ENCODE measurements at regions not wholly inside any gene's neighbourhood (a gene's known extent, or its start where the extent isn't known, plus 50 kb on each side); places are given as distances from the start of the nearest gene placed in this dataset.
"Not testable (repeated sequence)": the region's sequence is repeated elsewhere in the genome, so short reads cannot be mapped to it uniquely, and the experiment has no call there.

DNA sequence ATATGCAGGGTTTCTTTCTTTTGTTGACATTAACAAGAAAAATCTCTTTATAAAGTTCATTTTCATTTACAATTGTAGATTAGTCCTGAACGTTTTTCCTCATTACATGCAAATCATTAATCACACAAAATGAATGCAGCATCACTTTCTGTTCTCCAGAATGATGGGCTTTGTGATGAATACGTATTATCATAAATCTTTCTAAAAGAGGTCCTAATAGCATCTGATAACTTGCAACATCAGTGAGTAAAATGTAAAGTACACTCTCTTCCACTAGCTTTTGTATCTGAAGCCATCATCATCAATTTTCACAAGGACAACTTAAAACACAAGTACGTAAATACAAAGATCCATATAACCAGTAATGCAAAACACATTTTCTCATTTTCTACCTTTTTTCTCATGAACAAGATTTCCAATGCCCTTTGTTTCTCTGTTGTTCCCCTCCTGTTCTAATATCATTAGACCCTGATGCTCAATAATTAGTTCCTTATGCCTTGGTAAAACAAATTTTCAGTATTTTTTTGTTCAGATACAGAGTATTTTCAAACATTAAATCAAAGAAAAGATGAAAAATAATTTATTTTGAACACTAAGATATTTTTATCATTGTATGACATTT, 437.4 kb upstream of the MIR17HG start:
- DNase-seq, result no peak

DNA sequence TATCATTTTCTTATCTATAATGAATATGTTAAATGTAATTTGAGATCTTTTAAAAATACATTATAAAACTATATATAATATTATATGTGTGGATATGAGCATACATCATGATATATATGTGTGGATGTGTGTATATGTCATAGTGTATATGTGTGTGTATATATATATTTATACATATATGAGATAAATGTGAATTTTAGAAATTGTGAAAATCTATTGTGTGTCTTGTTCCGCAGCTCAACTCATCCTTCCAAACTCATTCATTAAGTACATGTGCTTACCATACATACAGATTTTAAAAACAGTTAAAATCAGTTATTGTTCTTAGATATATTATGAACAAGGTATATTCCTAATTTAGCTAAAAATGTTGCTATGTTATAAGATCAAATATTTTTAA, 435.2 kb upstream of the MIR17HG start:
- no peak for DNase-seq

DNA sequence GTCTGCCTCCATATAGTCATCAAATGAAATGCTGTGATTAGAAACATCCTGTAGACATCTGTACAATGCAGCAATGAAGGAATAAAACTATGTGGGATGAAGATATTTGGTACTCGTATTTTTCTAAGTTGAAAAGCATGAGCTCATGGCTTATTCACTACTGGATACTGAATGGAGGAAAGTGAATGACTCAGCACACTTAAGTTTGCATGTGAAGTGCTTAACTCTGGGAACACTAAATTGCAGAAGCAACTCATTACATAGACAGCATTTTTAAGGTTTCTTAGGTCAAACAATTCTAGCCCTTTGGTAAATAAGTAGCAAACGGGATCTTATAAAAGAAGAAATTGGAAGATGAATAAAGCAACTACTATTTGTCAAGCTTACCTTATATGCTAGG, 429.0 kb upstream of the MIR17HG start:
- DNase-seq, result peak; percentile 58

DNA sequence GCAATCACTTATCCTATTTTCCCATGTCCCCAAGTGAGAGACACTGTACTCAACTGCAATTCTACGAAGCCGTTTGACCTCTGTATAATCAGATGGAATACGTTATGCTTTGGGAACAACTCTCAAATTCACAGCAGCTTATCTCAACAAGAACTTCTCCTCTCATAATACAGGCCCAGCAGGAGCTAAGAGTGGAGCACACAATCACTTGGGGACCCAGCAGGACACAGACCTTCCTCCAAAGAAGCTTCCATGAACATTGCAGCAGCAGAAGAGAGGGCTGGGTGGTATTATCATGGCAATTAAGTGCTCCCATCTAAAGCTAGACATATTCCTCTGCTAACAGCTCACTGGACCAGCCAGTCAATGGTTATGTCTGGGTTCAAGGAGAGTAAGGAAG, 428.3 kb upstream of the MIR17HG start:
- no peak for DNase-seq

DNA sequence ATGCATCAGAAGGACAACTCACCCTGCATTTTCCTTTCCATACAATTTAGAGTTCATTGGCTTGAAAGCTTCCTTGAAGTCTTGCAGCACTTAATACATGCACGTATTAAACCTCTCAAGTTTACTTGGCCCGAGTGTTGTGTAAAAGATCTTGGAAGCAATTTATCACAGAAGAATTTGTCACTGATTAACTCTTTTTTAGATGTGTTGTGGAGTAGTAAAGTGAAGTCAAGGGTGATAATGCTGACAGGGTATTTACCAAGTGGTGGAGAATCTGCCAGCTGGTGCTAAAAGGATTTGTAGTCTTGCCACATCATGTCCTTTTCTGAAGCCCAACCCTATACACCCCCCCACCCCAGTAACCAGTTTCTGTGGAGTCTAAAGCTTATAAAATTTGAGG, 421.0 kb upstream of the MIR17HG start:
- no peak for DNase-seq

DNA sequence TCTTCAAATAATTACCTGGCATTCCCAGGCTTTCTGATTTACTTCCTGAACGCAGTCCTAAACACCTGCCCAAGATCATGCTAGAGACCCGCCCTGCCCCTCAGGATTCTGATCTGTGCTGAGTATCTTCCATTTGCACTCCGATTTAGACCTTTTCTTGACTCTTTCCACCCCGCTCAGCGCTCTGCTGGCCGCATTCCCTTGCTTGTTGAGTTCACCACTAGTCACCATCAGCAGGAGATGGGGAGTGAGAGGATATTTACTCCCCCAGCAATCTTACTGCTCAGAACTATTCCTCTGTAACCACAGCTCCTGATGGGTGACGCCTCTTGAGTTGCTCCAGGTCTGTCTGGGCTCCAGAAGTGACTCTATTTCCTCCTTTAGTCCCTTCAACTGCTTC, 419.4 kb upstream of the MIR17HG start:
- no peak for DNase-seq

DNA sequence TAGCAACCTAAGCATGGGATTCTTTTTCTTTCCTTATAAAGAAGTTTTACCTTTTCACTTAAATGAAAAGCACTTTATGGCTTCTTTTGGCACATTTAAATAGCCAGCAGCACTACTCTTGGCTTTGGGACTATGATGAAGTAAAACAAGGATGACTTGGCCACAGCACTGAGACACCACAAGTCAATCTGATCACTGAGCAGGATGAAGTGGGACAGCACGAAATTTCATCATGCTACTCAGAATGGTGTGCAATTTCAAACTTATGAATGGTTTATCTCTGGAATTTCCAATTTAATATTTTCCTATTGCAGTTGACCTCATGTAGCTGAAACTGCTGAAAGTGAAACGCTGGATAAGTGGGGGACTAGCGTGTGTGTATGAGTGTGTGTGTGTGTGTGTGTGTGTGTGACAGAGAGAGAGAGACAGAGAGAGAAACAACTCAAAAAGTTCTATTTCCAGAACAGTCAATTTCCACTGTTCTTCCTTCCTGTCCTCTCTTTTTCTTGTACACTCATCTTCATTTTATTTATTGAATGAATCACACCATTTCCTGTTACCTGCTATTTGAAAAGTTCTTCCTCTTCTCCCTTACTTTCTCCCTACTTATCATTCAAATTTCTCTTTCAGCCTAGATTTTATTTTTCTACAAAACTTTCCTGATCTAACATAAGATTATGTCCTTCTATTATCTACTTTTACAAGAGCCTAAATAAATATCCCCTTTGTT, 414.2 kb upstream of the MIR17HG start:
- no peak for DNase-seq

DNA sequence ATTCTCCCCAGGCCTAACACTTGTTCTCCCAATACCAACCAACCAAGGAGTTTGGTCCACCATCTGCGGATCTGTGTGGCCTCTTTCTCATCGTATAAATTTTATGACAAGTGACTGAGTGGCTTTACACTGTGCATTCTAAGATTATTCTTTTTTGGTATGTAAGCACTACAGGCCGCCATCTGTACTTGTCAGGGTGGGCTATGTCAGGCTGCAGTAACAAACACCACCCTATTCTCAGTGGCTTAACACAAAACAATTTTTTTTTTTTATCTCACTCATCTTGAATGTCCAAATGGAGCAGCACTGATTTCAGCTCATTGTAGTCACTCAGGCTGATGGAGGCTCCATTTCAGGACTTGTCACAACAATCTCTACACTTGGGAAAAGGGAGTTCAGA, 412.7 kb upstream of the MIR17HG start:
- DNase-seq, result no peak

DNA sequence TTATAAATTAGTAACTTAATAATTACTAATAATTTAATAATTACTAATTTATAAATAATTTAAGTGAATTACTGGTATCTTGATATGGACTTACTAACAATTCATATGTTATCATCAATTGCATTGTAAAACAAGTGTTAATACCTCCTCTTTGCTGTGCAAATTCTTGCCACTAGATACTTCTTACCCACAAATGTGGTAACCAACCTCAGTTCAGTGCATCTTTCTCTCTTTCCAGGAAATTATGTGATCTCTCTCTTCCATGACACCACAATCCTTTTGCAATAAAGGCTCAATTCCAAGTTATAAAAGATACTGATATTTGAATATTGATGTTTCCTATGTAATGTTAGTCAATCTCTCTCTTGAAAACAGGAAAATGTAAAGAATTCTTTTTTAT, 408.6 kb upstream of the MIR17HG start:
- no peak for DNase-seq

DNA sequence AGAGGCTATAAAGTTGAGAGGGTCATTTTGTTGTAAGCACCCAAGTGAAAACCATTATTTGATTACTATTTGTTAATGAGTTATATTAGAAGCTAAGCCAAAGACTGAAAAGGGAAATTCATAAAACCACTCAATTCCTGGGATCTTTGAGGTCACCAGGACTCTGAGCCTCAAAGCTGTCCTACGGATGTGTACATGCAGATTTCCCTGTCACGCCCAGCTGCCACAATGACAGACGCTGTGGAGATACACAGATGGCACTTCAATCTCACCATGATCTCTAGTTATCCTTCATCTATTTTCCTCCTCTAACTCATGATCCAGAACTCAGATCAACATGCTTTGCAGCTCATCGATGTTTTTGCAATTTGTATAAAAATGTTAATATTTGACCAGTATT, 403.5 kb upstream of the MIR17HG start:
- DNase-seq, result no peak

DNA sequence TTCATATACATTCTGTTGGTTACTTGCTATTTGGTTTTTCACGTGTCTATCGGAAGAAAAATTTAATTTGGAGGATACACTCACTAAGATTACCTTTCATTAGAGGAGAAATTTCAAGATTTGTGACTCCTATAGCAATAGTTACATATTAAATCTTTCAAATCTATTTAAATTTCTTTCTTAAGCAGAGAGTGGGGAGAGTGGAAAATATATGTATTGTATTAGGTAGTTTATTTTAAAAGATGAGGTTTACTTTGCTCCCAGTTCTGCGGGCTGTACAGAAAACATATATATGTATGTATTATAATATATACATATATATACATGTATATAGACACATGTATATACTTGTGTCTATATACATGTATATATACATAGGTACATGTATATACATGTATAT, 402.3 kb upstream of the MIR17HG start:
- not testable (repeated sequence) for DNase-seq

DNA sequence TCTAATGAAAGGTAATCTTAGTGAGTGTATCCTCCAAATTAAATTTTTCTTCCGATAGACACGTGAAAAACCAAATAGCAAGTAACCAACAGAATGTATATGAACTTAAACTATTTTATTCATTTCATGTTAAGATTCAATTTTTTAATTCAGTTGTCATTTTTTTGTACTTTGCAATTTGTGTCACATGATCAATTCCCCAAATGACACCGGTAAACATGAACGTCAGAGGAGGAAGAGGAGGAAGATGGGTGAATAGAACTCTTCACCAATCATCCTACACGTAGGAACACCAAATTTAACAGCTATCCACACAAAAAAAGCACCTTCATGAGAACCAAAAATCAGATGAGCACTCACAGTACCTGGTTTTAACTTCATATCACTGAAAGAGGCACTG, 401.4 kb upstream of the MIR17HG start:
- DNase-seq, result not testable (repeated sequence)

DNA sequence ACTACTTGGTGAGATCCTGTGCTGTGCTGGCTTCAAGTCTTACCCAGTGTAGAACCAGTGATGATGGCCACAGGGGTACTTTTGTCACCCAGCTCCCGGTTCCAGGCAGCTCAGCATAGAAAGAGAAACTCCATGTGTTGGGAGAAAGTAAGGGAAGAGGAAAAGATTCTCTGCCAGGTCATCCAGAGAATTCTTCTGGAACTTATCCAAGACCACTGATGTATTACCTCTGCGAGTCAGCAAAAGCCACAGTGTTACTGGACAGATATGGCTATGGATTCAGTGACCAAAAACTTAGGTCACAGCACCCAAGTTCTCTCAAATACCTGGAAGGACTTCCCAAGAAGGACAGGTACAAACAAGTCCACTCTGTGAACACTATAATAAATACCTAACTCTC, 399.5 kb upstream of the MIR17HG start:
- DNase-seq, result no peak

DNA sequence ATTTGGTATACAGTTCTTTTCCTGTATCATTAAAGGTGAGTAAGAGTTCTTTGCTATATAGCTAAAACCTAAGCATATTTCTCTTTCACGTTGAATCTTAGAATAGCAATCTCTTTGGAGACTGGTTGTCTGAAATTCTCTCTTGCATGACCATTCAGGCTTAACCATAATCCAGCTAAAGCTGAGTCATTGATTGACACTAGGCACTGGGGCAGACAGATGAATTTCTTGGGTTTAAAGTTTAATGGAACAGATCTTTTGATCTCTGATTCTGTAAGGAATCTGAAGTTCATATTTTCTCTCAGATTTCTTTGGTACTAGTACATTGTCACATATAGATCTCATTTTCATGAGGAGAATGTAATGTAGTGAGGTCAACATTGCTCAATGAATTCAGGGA, 397.3 kb upstream of the MIR17HG start:
- DNase-seq, result no peak

DNA sequence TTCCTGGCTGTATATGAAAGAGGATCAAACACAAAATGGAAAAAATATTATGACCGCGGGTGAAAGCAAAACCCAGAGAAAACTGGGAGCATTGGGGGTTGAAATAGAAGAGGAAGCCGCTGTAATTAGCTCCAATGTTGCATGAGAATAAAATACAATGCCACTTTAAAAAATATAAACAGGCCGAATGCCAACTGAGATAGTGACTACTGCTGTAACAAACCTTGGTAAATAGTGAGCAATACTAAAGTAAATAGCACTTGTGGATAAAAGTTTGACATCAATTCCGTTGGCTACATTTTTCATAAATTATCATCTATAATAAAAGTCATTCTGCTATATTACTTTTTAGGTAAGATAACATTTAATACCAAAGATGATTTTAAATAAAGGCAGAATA, 395.8 kb upstream of the MIR17HG start:
- DNase-seq, result no peak

DNA sequence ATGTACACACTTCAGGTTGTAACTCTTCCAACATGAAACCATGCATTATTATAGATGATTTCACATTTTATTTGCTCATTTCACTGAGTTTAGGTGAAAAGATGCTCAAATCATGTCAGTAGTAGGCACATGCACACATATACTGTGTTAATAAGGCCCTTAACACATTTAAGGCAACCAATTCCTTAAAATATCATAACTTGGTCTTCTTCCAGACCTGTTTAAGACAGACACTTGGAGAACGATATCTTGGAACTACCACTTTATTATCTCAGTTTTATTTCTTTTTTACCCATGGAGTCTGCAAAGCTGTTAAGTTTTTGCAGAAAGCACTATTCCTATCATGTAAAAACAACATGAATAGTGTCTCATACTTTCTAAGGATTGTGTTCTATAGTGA, 395.2 kb upstream of the MIR17HG start:
- DNase-seq, result no peak

DNA sequence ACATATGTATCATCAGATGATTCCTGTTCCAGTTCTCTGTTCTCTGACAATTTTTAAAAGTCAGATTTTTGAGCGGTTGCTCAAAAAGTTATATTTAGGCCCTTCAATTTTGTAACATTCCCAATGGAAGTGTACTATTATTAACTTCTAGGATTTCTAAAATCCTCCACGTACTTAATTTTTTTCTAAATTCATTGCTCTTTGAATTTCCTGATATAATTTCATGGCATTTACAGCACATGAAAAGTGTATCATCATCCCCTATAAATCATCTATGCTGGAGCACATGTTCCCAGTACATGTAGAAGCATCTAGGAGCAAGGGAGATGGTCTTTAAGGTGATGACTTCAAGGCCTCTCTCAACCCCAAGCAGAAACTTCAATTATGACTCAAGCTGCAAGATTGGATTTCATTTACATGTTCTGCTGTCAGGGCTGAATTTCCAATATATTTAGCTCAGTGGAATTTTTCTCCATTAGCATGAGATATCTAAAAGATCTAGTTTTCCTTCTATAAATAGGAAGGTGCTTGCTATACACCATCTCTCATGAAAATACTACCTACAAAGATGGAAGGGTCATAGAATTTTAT, 392.8 kb upstream of the MIR17HG start:
- DNase-seq, result no peak

DNA sequence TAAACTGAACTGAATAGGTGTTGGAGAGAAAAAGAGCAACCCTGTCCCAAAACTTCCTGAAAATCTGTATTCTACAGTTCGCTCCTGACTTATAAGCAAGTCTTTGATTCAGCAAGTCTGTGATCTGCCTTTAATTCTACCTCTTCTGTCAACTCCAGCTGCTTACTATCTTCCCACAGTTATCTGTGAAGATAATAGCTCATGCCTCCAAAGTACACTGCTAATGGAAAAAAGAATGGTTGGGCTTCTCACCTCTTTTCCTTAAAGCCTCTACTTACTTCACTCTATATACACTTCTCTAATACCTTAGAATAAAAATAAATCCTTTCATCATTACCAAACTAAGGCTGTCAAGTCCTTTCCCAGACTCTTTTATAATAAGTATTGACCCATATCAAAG, 391.5 kb upstream of the MIR17HG start:
- DNase-seq, result no peak

DNA sequence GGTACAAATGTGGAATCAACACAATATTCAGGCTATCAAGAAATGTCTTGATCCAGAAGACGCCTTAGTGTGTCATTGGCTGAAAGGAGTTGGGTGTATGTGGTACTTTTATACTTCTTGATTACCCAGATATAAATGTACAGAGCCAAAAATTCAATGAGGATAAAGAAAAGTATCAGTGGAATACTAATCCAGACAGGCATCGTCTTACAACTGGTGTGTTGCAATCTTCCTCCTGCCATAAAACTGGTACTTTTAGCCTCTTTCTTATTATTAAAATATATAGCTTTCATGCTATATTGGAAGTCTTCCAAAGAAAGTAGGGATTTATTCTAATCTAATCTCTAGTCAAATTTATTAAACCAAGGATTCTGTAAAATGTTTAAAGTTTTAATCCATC, 388.6 kb upstream of the MIR17HG start:
- no peak for DNase-seq

DNA sequence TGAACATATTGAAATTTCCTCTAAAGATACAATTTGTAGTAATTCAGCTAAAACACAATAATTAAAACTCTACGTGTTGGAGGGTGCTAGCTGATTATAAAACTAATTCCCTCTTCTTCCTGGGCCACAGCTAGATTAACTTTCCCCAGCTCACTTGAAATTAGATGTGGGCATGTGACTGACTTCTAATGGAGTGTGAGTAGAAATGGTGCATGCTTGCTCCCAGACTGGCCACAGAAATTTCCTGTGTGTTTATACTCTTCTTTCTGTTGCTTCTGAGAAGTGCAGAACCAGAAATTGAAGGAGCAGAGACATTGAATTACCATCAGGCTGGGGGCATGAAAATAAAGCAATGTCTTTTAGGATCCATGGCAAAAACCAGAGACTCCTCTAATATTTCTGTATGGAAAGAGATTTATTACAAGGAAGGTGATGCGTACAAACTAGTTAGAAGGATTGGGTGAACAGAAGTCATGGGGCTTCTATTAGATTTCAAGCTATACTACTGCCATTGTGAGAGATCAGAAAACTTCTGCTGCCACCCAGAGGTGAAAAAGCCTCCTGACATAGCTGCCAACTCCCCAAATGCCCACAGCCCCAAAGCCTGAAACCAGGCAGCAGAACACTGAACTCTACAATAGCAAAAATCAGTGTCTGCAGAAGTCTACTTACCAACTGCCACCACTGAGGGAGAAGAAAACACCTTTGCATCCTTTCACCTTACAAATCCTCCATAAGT, 379.2 kb upstream of the MIR17HG start:
- DNase-seq, result no peak

DNA sequence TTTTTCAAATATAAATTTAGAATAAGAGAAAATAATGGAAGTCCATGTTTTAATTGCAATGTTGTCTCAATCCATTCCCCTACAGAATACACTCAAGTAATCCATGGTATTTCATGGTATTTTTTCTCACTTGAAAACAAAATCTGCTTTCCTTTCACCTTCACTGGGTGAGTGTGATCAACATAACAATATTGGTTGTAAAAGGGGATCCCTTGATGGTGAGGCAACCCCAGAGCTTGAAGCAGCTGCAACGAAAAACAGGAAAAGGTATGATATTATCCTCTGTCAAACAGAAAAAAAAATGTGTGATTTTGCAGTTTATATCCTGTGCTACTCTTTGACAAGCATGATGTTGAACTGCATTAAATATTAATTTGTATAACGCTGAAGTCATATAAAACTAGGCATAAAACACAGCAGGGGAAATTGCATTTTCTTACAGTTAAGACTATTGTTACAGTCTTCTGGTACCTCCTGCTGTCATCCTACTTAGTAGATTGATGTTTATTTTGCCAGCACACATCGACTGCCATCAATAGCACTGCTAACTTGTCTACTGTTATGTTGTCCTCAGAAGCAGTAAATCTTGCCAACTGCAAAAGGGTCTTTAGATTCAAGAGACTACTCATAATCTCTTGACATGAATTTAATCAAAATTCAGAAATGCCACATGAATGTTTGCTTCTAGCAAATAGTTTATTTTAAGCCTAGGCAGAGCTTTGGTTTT, 373.1 kb upstream of the MIR17HG start:
- DNase-seq, result no peak

DNA sequence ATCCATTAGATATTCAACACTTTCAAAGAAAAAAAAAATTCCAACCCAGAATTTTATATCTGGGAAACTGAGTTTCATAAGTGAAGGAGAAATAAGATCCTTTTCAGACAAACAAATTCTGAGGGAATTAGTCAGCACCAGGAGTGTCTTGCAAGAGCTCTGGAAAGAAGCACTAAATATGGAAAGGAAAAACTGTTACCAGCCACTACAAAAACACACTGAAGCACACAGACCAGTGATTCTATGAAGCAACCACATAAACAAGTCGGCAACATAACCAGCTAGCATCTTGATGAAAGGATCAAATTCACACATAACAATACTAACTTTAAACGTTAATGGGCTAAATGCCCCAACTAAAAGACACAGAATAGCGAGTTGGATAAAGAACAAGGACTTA, 368.4 kb upstream of the MIR17HG start:
- DNase-seq, result no peak

DNA sequence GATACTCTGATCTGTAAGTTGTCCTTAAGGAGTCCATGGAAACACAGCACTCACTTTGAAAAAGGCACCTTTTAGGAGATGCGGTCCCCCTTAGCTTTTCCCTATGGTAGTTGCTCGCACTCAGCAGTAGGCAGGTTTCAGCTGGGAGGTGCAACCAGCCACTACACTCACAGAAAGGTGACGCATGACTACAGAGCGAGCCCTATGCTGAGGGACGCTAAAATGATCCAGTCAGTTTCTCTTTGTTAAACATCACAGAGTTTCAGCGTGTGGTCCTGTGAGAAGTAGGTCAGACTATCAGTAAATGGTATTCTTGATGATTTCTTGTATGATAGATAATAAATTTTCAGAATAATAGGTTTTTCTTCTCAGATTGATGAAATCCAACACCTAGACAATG, 362.7 kb upstream of the MIR17HG start:
- DNase-seq, result no peak
